ENCODE measurements at regions not wholly inside any gene's neighbourhood (a gene's known extent, or its start where the extent isn't known, plus 50 kb on each side); places are given as distances from the start of the nearest gene placed in this dataset.

- CTCF ChIA-PET, result interaction anchor here (1.6 kb wide), 1 partner anchor 10 kb away, joined by 5 read pairs; no protein-coding TSS in a partner anchor
Measured at GRCh38 chrX:81367291-81367690, 165.4 kb downstream of the SH3BGRL start.

GRCh38 chrX:81377329-81377728, 175.4 kb downstream of the SH3BGRL start:
- Mint-ChIP-seq H3K27ac (no peak overlapping the region), H3K4me1 (ENCODE audit: low read depth) (no peaks in the 10 kb centered on the region), H3K9me3 (no peaks in the 10 kb centered on the region), H3K4me3 (no peak overlapping the region), H3K36me3 (ENCODE audit: low read depth) (no peaks in the 10 kb centered on the region), H3K27me3 (peaks cover 16% of the 10 kb centered on the region)
- Histone ChIP-seq H3K27ac (ENCODE audit: low read depth in 1 of 2, low read length in 2 of 2) (no peak overlapping the region), H3K36me3 (ENCODE audit: insufficient read depth, low read length) (no peaks in the 10 kb centered on the region), H3K4me1 (ENCODE audit: insufficient read depth, low read length) (no peaks in the 10 kb centered on the region), H3K27me3 (ENCODE audit: control insufficient read depth in 1 of 2, insufficient read depth in 2 of 2, low read length in 2 of 2) (no peaks in the 10 kb centered on the region), H3K4me3 (ENCODE audit: low read length) (no peak overlapping the region), H3K9me3 (ENCODE audit: control insufficient read depth in 1 of 2, insufficient read depth in 1 of 2, low read length in 2 of 2) (no peaks in the 10 kb centered on the region)
- ATAC-seq (ENCODE audit: poor library complexity) (no peak), DNase-seq (peak in 3 of 14 experiments; percentile 5 to 25 (median 12))
- CTCF ChIA-PET, result interaction anchor here (0.8 to 1.5 kb wide), 3 partner anchors 9 to 500 kb away, joined by 3 to 5 read pairs (median 3); no protein-coding TSS in a partner anchor
- TF ChIP-seq CTCF (IDR thresholded peaks at IDR 0.05), result peak; percentile 45
- intact Hi-C loops (cut with DNase I, micrococcal nuclease), result loop anchor here (2.0 to 5.0 kb wide), 3 partner anchors 203 to 500 kb away; no protein-coding TSS in a partner anchor
- POLR2A ChIA-PET, result no interaction called here

More at GRCh38 chrX:81367291-81367690, 165.4 kb downstream of the SH3BGRL start:
- intact Hi-C loops (cut with DNase I, micrococcal nuclease), result no loop called here
- POLR2A ChIA-PET, result no interaction called here
- no peaks in the 10 kb centered on the region for H3K4me1 ChIP-seq (ENCODE audit: insufficient read depth, low read length)
- no peaks in the 10 kb centered on the region for H3K36me3 ChIP-seq (ENCODE audit: insufficient read depth, low read length)
- Mint-ChIP-seq H3K27me3 (no peaks in the 10 kb centered on the region), H3K4me1 (ENCODE audit: low read depth) (no peaks in the 10 kb centered on the region), H3K4me3 (no peak overlapping the region), H3K36me3 (ENCODE audit: low read depth) (no peaks in the 10 kb centered on the region), H3K27ac (no peak overlapping the region), H3K9me3 (no peaks in the 10 kb centered on the region)
- H3K27ac ChIP-seq (ENCODE audit: low read depth in 1 of 2, low read length in 2 of 2), result no peak overlapping the region
- H3K9me3 ChIP-seq (ENCODE audit: control insufficient read depth in 1 of 2, insufficient read depth in 1 of 2, low read length in 2 of 2), result no peaks in the 10 kb centered on the region
- ATAC-seq (ENCODE audit: poor library complexity) (no peak), DNase-seq (no peak)
- no peak for TF ChIP-seq CTCF (IDR thresholded peaks at IDR 0.05)
- no peaks in the 10 kb centered on the region for H3K27me3 ChIP-seq (ENCODE audit: control insufficient read depth in 1 of 2, insufficient read depth in 2 of 2, low read length in 2 of 2)
- no peak overlapping the region for H3K4me3 ChIP-seq (ENCODE audit: low read length)

GRCh38 chrX:81378560-81378959, 176.7 kb downstream of the SH3BGRL start:
- no peaks in the 10 kb centered on the region for H3K27me3 ChIP-seq (ENCODE audit: control insufficient read depth in 1 of 2, insufficient read depth in 2 of 2, low read length in 2 of 2)
- H3K4me3 Mint-ChIP-seq, result no peak overlapping the region
- no peaks in the 10 kb centered on the region for H3K9me3 ChIP-seq (ENCODE audit: control insufficient read depth in 1 of 2, insufficient read depth in 1 of 2, low read length in 2 of 2)
- no peaks in the 10 kb centered on the region for H3K4me1 Mint-ChIP-seq (ENCODE audit: low read depth)
- POLR2A ChIA-PET, result no interaction called here
- no peak overlapping the region for H3K4me3 ChIP-seq (ENCODE audit: low read length)
- H3K36me3 Mint-ChIP-seq (ENCODE audit: low read depth), result no peaks in the 10 kb centered on the region
- DNase-seq (no peak), ATAC-seq (ENCODE audit: poor library complexity) (no peak)
- no peak for TF ChIP-seq CTCF (IDR thresholded peaks at IDR 0.05)
- H3K27ac Mint-ChIP-seq, result no peak overlapping the region
- no peaks in the 10 kb centered on the region for H3K4me1 ChIP-seq (ENCODE audit: insufficient read depth, low read length)
- no peak overlapping the region for H3K27ac ChIP-seq (ENCODE audit: low read depth in 1 of 2, low read length in 2 of 2)
- CTCF ChIA-PET, result interaction anchor here (1.5 kb wide), 1 partner anchor 205 kb away, joined by 3 read pairs; no protein-coding TSS in a partner anchor
- intact Hi-C loops (cut with DNase I, micrococcal nuclease), result loop anchor here in 1 of 2 experiments (5.0 kb wide), 2 partner anchors 206 to 501 kb away; no protein-coding TSS in a partner anchor
- no peaks in the 10 kb centered on the region for H3K9me3 Mint-ChIP-seq
- H3K36me3 ChIP-seq (ENCODE audit: insufficient read depth, low read length), result no peaks in the 10 kb centered on the region
- H3K27me3 Mint-ChIP-seq, result peaks cover 11% of the 10 kb centered on the region
